ENCODE measurements at regions not wholly inside any gene's neighbourhood (a gene's known extent, or its start where the extent isn't known, plus 50 kb on each side); places are given as distances from the start of the nearest gene placed in this dataset.

- TF ChIP-seq, protein P1, sequence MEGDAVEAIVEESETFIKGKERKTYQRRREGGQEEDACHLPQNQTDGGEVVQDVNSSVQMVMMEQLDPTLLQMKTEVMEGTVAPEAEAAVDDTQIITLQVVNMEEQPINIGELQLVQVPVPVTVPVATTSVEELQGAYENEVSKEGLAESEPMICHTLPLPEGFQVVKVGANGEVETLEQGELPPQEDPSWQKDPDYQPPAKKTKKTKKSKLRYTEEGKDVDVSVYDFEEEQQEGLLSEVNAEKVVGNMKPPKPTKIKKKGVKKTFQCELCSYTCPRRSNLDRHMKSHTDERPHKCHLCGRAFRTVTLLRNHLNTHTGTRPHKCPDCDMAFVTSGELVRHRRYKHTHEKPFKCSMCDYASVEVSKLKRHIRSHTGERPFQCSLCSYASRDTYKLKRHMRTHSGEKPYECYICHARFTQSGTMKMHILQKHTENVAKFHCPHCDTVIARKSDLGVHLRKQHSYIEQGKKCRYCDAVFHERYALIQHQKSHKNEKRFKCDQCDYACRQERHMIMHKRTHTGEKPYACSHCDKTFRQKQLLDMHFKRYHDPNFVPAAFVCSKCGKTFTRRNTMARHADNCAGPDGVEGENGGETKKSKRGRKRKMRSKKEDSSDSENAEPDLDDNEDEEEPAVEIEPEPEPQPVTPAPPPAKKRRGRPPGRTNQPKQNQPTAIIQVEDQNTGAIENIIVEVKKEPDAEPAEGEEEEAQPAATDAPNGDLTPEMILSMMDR (IDR thresholded peaks at IDR 0.05 in 4 of 5, conservative IDR thresholded peaks at IDR 0.05 in 1 of 5), result no peak
- no peak for TF ChIP-seq POLR2A (IDR thresholded peaks at IDR 0.05)
Measured at GRCh38 chr3:1710663-1711062, 388.0 kb upstream of the CNTN4 start.

Data from gastrocnemius medialis (tissue), 4 donors.